ENCODE measurements at regions not wholly inside any gene's neighbourhood (a gene's known extent, or its start where the extent isn't known, plus 50 kb on each side); places are given as distances from the start of the nearest gene placed in this dataset.
"Not testable (repeated sequence)": the region's sequence is repeated elsewhere in the genome, so short reads cannot be mapped to it uniquely, and the experiment has no call there.

DNA sequence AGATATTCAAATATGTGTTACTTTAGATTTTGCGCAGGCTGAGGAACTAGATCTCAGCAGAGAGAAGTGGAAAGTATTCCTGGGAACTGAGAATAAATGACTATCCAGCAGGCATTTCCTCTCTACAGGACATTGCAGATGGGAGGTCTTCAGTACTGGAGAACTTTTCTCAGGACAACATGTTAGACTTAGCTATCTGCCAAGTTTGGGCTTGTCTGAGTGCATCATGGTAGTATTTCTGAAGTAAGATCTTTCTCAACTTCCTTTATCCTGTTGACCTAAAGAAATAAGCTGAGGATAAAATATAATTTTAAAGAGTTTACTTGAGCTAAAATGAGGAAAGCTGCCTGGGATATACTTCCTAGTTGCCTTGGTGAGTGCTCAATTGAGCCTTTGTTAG, 167.9 kb upstream of the BCHE start:
- DNase-seq: no peak

DNA sequence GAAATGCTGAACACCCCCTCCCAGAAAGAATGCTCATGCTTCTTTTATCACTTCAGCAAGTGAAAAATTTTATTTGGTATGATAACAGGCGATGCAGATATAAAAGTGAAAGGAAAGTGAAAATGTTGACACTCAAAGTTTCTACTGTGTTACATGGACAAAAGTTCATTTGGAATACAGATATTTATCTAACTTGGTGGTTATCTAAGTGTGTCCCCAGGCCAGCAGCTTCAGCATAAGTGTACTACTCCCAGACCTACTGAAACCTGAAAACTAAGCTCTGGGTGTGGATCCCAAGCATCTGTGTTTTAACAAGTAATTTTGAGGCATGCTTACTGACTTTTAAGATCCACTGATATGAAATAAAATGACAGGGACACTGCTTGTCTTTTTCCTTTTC, 157.1 kb upstream of the BCHE start:
- no peak for DNase-seq

DNA sequence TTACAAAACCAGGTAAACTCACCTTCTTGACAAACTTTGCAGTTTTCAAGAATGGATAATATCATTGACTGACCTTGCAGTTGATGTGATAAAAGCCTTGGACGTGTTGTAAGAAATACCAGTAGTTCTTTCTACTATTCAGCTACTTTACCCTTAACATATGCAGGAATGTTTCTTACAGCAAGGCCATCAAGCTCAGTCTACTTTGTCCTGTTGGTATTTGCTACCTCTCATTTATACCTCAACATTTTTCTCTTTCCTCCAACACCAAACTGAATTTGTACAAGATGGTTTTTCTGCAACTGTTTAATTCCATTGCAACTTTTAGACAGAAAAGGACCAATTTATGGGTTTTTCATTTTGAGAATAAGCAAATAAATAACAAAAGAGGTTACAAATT, 147.4 kb upstream of the BCHE start:
- DNase-seq: no peak

DNA sequence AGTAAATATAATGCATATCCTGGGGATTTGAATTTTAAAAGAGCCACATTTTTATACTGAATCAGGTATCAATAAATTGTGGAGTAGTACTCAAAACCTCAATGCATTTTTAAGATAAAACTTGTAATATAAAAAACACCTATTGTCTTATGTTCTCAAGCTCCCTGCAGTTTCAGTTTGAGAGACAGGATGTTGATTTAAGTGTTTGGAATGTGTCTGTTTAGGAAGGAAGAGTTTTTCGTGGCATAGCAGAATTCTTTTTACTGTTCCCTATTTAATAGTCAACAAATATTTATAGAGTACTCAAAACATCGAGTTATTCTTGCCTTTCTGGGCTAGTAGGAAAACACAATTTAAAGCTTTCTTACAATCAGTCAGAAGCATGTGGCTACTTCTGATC, 146.1 kb upstream of the BCHE start:
- no peak for DNase-seq

DNA sequence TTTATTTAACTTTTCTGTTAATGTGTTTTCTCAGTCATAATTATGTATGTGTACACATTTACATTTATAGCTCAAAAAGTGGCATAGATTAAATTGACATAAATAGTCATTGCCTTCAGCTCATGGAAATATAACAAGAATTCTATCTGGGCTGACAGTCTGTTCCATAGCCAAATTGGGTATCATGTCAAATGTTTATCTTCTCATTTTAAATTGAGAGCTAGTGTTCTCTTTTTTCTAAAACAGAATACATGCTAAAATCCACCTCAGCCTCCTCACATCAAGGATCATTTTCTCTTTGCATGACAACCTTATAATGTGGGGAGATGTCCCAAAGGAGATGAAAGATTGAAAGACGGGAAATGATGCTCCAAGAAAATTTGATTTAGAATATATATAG, 144.1 kb upstream of the BCHE start:
- DNase-seq: no peak

DNA sequence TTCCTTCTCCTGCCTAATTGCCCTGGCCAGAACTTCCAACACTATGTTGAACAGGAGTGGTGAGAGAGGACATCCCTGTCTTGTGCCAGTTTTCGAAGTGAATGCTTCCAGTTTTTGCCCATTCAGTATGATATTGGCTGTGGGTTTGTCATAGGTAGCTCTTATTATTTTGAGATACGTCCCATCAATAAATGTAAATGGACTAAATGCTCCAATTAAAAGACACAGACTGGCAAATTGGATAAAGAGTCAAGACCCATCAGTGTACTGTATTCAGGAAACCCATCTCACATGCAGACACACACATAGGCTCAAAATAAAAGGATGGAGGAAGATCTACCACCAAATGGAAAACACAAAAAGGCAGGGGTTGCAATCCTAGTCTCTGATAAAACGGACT, 123.6 kb upstream of the BCHE start:
- DNase-seq: not testable (repeated sequence)

DNA sequence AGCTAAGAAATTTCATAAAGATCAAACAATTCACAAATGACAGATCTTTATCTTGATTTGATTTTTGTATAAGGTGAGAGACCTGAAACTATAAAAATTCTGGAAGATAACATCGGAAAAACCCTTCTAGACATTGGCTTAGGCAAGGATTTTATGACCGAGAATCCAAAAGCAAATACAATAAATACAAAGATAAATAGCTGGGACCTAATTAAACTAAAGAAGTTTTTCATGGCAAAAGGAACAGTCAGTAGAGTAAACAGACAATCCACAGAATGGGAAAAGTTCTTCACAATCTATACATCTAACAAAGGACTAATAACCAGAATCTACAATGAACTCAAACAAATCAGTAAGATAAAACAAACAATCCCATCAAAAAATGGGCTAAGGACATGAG, 116.9 kb upstream of the BCHE start:
- no peak for DNase-seq

DNA sequence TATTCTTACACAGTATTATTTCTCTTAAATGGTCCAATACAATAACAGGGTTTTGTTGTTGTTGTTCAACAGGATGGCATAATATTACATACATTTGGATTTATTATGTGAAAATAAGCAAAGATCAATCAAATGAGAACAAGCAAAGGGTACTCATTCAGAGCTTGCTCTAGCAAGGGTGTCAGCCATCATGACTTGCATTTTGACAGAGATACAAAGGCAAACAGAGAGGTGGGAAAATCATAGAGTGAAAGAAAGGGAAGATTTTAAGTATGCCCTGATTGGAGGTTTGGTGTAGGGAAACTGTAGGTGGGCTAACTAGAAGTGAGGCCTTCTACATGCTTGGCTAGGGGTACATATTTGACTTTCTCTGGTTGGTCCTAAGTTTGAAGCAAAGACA, 109.1 kb upstream of the BCHE start:
- DNase-seq: no peak

DNA sequence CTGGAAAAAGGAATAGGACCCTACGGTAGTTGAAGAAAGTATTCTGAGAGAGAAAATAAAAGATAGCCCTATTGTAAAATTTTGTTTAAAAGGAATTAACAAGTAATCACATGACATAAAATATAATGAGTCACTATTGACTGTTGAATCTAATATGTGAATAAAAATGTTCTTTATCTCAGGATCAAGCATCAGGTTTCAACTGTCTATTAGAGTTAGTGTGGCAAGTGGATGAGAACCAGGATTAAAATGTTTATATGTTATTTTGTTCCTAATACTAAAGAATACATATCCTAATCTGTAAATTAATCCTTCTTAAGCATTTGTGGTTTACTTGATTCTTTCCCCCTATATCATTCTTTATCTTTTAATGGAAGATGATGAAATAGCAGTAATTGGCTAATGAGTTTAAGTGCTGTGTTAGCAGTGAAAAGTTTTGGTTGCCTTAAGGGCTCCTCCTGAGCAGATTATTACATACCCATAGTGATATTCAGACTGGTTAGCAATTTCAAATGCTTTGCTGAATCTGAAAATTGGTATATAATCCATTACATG, 101.8 kb upstream of the BCHE start:
- DNase-seq: no peak

DNA sequence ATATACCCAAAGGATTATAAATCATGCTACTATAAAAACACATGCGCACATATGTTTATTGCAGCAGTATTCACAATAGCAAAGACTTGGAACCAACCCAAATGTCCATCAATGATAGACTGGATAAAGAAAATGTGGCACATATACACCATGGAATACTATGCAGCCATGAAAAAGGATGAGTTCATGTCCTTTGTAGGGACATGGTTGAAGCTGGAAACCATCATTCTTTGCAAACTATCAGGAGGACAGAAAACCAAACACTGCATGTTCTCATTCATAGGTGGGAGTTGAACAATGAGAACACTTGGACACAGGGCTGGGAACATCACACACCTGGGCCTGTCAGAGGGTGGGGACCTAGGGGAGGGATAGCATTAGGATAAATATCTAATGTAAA, 98.9 kb upstream of the BCHE start:
- not testable (repeated sequence) for DNase-seq

DNA sequence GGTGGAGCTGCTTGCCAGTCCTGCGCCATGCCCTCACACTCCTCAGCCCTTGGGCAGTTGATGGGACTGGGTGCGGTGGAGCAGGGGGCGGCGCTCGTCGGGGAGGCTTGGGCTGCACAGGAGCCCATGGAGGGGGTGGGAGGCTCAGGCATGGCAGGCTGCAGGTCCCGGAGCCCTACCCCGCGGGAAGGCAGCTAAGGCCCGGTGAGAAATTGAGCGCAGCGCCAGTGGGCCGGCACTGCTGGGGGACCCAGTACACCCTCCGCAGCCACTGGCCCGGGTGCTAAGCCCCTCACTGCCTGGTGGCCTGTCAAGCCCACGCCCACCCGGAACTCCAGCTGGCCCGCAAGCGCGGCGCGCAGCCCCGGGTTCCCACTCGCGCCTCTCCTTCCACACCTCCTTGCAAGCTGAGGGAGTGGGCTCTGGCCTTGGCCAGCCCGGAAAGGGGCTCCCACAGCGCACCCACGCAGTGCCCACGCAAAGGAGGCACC, 87.1 kb upstream of the BCHE start:
- not testable (repeated sequence) for DNase-seq

DNA sequence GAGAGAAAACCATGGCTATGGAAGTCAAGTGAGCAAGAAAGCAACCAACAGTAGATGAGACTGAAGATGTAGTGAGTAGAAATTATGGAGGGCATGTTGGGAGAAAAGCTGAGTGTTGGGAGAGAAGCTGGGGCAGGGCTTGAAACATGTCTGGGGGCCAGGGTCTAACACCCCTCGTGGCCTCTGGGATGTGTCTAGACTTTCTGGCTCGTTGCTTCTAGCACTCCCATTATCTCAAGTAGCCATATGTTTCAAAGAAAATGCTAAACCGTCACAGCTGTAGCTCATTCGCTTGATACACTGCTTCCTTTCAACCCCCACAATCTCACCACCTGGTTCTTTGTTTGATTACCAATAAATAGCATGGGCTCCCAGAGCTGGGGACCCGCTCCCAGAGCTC, 83.8 kb upstream of the BCHE start:
- no peak for DNase-seq

DNA sequence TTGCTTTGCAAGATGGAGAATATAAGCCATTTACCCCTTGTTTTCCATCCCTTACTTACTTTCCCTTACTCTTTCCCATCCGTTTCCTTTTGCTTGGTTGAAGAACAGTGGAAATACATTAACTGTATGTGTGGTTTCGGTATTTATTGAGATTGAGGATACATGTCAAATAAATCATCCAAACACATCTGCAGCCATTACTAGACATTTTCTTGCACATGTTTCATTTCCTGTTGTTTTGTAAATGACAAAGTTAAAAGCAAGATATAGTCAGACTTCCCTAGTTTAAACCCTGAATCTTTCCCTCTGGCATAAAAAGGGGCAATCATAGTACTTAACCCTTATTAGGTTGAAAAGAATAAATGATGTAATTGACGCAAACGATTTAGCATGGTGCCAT, 82.1 kb upstream of the BCHE start:
- DNase-seq: no peak

DNA sequence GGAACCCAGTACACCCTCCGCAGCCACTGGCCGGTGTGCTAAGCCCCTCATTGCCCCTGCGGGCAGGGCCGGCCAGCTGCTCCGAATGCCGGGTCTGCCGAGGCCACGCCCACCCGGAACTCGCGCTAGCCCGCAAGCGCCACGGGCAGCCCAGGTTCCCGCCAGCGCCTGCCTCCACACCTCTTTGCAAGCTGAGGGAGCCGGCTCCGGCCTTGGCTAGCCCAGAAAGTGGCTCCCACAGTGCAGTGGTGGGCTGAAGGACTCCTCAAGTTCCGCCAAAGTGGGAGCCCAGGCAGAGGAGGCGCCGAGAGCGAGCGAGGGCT, 81.4 kb upstream of the BCHE start:
- DNase-seq: no peak

DNA sequence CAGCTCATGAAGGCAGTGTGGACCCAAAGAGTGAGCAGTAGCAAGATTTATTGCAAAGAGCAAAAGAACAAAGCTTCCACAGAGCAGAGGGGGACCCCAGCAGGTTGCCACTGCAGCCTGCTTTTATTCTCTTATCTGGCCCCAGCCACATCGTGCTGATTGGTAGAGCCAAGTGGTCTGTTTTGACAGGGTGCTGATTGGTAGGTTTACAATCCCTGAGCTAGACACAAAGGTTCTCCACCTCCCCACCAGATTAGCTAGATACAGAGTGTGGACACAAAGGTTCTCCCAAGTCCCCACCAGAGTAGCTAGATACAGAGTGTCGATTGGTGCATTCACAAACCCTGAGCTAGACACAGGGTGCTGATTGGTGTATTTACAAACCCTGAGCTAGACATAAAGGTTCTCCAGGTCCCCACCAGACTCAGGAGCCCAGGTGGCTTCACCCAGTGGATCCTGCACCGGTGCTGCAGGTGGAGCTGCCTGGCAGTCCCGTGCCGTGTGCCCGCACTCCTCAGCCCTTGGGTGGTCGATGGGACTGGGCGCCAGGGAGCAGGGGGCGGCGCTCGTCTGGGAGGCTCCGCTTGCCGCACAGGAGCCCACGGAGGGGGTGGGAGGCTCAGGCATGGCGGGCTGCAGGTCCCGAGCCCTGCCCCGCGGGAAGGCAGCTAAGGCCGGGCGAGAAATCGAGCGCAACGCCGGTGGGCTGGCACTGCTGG, 80.9 kb upstream of the BCHE start:
- DNase-seq: not testable (repeated sequence)

DNA sequence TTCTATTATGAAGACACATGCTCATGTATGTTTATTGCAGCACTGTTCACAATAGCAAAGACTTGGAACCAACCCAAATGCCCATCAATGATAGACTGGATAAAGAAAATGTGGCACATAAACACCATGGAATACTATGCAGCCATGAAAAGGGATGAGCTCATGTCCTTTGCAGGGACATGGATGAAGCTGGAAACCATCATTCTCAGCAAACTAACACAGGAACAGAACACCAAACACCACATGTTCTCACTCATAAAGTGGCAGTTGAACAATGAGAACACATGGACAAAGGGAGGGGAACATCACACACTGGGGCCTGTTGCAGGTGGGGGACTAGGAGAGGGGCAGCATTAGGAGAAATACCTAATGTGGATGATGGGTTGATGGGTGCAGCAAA, 77.9 kb upstream of the BCHE start:
- DNase-seq: not testable (repeated sequence)

DNA sequence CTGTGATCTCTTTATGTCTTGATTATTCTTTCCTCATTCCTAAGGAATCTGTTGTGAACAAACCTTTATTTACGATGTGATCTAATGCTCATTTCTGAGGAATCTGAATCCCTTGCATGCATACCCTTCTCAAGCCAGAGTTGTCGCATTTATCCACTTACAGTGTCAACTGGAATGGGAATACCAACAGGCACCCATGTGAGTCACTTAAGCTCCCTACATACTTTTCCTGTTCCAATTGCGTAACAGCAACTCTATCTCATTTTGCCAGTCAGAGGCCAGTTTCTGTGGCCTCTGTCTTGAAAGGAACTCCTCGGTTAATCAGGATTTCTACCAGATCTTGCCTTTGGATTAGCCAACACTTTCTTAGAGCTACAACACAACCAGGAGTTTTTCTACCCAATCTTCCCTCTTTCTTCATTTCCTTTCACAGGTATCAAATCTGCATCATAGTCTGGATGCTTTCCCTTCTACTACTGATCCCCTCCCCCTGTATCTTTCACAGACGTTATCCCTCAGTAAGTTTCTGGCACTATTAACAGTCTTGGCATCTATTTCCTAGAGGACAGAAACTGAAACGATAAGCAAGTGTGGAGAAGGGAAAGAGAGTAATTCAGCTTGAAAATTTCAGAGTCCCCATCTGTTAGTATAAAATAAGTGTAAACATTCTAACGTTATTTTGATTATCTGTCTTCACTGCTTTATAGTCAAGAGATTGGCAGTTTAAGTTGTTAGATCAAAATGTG, 66.8 kb upstream of the BCHE start:
- DNase-seq: no peak

DNA sequence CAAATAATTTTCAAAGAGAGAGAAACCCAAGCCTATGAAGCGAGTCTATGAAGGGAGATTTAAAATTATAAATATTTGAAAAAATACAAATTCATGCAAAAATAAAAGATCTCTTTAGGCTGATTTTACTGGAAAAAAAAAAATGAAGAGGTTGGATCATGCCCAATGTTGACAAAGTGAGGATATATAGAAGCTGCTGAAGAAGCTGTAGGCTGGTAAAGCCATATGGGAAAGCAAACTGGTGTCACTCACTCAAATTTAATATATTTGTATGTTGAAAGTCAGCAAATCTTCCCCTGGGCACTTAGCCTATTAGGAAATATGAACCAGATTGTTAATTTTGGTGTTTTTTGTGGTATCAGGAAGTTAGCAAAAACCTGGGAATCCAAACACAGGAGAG, 61.8 kb upstream of the BCHE start:
- no peak for DNase-seq

DNA sequence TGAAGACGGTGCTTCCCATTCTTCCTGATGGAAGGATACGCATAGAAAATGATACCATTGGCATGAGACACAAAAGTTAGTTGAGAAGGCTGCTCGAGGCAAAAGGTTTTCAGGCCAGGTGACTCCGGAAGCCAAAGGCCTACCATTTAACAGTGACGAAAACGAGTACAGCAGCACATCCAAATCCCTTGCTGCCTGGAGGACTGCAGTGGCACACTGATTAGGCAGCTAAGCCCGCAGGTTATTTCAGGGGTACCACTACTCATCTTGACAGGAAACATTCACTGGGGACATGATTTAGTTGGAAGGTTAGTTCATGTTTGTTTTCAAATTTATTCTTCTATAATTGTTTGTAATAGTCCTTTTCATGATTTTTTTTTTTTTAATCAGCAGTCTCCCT, 59.9 kb upstream of the BCHE start:
- no peak for DNase-seq

DNA sequence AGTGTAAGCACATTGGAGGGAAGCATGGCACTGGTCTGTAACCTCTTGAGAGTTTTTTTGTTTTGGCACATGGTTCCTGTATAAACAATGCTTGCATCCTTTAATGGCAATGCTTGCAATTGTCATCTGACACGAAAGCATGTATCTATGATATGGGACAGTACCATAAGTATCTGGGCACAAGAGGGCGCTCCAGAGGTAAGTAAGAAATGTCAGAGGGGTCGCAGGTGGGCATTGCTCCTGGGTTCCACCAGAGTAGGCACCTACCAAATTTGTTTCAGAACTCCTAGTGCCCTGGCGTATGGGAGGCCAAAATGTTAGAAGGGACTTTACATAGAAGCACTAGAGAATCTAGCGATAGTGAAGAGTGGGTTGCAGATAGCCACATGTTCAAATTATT, 58.7 kb upstream of the BCHE start:
- no peak for DNase-seq

DNA sequence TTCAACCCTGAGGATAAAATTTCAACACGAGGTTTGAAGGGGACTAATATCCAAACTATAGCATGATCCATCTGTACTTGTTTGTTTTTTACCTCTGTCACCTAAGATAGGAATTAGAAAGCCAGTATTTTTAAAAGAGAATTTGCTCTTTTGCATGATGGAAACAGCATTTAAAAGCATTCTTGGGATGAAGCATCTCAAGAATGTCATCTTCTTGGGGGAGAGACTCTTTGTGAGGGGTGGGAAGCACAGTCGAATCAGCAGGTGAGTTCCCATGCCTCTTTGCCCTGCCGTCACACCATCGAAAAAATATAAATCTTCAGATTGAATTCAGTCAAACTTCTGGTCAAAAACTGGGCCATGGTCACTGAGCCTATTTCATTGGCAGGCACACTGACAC, 55.3 kb upstream of the BCHE start:
- no peak for DNase-seq

All from femur (tissue), 1 donor.